ENCODE measurements at regions not wholly inside any gene's neighbourhood (a gene's known extent, or its start where the extent isn't known, plus 50 kb on each side); places are given as distances from the start of the nearest gene placed in this dataset.

DNA sequence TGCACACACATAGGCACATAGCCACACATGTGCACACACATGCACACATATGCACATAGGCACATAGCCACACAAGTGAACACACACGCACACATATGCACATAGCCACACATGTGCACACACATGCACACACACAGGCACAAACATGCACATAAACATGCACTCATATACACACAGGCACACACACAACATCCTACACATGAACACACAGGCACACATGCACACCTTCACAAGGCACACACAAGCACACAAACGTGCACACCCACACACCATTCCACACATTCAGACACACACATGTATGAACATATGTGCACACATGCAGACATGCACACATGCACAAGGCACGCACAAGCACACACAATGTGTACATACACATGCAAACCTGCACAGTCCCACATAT lies 484.7 kb downstream of the IRX1 start:
- Histone ChIP-seq H3K4me3 (ENCODE audit: low read depth in 1 of 3, low read length in 3 of 3) (no peak overlapping the region), H3K4me1 (ENCODE audit: control insufficient read depth in 3 of 3, insufficient read depth in 2 of 3, low read depth in 1 of 3, low read length in 2 of 3) (peaks cover 0 to 5% (median 0%) of the 10 kb centered on the region in 3 donors), H3K36me3 (ENCODE audit: control insufficient read depth in 3 of 3, insufficient read depth in 2 of 3, low read depth in 1 of 3, low read length in 3 of 3) (no peaks in the 10 kb centered on the region), H3K27ac (ENCODE audit: low read depth in 1 of 3, low read length in 2 of 3) (no peak overlapping the region), H3K9me3 (ENCODE audit: control insufficient read depth in 2 of 2, insufficient read depth in 1 of 2, low read depth in 1 of 2, low read length in 1 of 2) (no peaks in the 10 kb centered on the region), H3K27me3 (ENCODE audit: control insufficient read depth in 3 of 3, insufficient read depth in 3 of 3, low read length in 3 of 3) (no peaks in the 10 kb centered on the region)
- DNase-seq (no peak), FAIRE-seq (no peak)
- 63 to 82% (median 77%) methylated on average over 3 of the region's 3 CpGs for whole genome bisulfite sequencing, 3 donors

DNA sequence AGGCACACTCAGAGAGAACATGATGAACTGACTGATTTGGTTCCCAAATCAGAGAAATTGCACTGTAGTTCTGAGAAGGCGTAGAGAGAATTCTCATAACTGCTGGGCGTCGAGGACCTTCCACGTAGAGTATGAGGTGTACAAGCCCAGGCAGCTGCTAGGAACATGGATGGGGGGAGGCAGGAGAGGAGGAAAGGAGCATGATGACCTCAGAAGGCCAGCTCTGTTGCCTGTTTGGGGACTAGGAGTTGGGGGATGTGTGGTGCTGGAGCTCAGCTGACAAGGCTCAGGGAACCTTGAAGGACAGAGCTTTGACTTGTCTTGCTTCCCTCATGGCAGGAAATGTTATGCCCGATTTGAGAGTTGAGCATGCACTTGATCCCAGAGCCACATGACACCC lies 485.4 kb downstream of the IRX1 start:
- Histone ChIP-seq H3K4me3 (ENCODE audit: low read depth in 1 of 3, low read length in 3 of 3) (no peak overlapping the region), H3K9me3 (ENCODE audit: control insufficient read depth in 2 of 2, insufficient read depth in 1 of 2, low read depth in 1 of 2, low read length in 1 of 2) (no peaks in the 10 kb centered on the region), H3K27ac (ENCODE audit: low read depth in 1 of 3, low read length in 2 of 3) (no peak overlapping the region), H3K27me3 (ENCODE audit: control insufficient read depth in 3 of 3, insufficient read depth in 3 of 3, low read length in 3 of 3) (no peaks in the 10 kb centered on the region), H3K4me1 (ENCODE audit: control insufficient read depth in 3 of 3, insufficient read depth in 2 of 3, low read depth in 1 of 3, low read length in 2 of 3) (peaks cover 0 to 5% (median 0%) of the 10 kb centered on the region in 3 donors), H3K36me3 (ENCODE audit: control insufficient read depth in 3 of 3, insufficient read depth in 2 of 3, low read depth in 1 of 3, low read length in 3 of 3) (no peaks in the 10 kb centered on the region)
- no peak for FAIRE-seq
- 83 to 85% (median 85%) methylated on average over 5 of the region's 5 CpGs for WGBS, 3 donors
- DNase-seq: no peak

DNA sequence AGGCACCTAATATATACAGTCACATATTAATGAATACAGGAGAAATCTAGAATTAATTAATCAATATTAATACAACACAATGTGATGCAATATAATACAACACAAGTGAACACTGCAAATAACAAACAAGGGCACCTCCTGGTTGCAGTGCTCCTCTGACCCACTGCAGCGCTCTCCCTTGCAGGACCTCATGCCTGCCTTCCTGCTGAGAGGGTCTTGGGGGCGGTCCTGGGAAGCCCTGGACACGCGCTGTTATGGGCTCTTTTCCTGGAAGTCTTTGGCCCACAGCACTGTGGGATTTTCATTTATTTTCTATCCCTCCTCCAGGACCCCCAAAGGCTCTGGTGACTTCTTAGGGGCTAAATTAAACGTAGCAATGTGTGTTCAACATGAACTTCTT lies 485.8 kb downstream of the IRX1 start:
- Histone ChIP-seq H3K4me1 (ENCODE audit: control insufficient read depth in 3 of 3, insufficient read depth in 2 of 3, low read depth in 1 of 3, low read length in 2 of 3) (peaks cover 0 to 5% (median 0%) of the 10 kb centered on the region in 3 donors), H3K27ac (ENCODE audit: low read depth in 1 of 3, low read length in 2 of 3) (no peak overlapping the region), H3K36me3 (ENCODE audit: control insufficient read depth in 3 of 3, insufficient read depth in 2 of 3, low read depth in 1 of 3, low read length in 3 of 3) (no peaks in the 10 kb centered on the region), H3K9me3 (ENCODE audit: control insufficient read depth in 2 of 2, insufficient read depth in 1 of 2, low read depth in 1 of 2, low read length in 1 of 2) (no peaks in the 10 kb centered on the region), H3K4me3 (ENCODE audit: low read depth in 1 of 3, low read length in 3 of 3) (no peak overlapping the region), H3K27me3 (ENCODE audit: control insufficient read depth in 3 of 3, insufficient read depth in 3 of 3, low read length in 3 of 3) (no peaks in the 10 kb centered on the region)
- FAIRE-seq: no peak
- DNase-seq: no peak
- 67 to 79% (median 78%) methylated on average over 5 of the region's 5 CpGs for WGBS, 3 donors

DNA sequence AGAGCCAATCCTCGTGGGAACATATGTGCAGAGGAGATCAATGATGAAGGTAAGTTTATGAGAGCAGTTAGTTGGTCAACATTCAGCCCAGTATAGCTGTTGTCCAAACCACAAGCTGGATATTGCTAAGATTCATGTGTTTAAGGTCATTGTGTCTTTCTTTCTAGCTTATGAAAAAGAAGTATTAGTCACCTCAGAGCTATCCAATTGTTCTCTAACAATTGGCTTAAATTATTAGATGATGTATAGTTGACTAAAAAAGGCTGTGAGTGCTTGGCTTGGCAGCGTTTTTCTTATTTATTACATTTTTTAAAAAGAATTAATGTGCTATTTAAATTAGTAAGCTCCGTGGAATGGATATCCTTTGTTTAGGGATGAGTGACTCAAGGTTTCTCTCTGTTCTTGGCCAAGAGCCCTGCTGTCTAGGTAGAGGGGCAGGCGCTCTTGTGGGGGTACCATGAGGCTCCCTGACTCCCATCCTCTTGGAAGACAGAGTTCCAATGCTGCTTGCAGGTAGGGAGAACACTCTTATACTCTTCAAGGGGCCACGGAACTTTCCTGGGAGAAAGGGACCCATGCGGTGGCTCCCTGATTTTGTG lies 487.4 kb downstream of the IRX1 start:
- H3K9me3 ChIP-seq (ENCODE audit: control insufficient read depth in 2 of 2, insufficient read depth in 1 of 2, low read depth in 1 of 2, low read length in 1 of 2): no peaks in the 10 kb centered on the region
- FAIRE-seq: no peak
- no peak overlapping the region for H3K4me3 ChIP-seq (ENCODE audit: low read depth in 1 of 3, low read length in 3 of 3)
- no peak overlapping the region for H3K27ac ChIP-seq (ENCODE audit: low read depth in 1 of 3, low read length in 2 of 3)
- DNase-seq: no peak
- no peaks in the 10 kb centered on the region for H3K36me3 ChIP-seq (ENCODE audit: control insufficient read depth in 3 of 3, insufficient read depth in 2 of 3, low read depth in 1 of 3, low read length in 3 of 3)
- WGBS, 3 donors: 81 to 83% (median 82%) methylated on average over 6 of the region's 6 CpGs
- no peaks in the 10 kb centered on the region for H3K27me3 ChIP-seq (ENCODE audit: control insufficient read depth in 3 of 3, insufficient read depth in 3 of 3, low read length in 3 of 3)
- peaks cover 0 to 5% (median 0%) of the 10 kb centered on the region in 3 donors for H3K4me1 ChIP-seq (ENCODE audit: control insufficient read depth in 3 of 3, insufficient read depth in 2 of 3, low read depth in 1 of 3, low read length in 2 of 3)

DNA sequence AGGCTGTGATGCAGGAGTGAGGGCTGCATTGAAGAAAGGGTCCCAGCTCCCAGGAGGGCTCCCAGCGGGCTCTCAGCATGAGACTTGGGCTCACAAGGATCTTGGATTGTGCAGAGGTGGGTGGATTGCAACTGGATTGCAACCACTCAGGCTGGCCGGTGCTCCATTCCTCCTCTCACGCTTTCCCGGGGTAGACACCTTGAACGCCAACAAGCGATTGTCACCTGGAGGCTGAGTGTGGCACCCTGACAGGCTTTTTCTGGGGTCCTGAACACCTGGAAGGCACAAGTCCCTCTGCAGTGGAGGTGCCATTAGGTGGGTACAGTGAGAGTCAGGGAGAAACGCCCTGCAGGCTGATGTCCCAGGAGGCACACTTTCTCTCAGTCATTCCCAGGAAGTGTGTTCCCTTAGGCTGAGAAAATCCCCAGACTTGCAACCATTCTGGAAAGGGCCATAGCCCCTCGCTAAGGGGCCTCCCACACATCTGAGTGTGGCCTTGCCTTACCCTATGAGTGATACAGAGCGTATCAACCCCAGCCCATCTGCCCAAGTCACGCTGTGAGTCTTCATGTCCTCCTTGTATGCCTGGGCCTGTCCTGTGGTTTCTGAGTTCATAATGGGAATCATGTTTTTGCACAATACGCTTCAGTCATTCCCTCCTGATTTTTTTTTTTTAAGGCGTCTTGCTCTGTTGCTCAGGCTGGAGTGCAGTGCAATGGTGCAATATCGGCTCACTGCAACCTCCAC lies 488.1 kb downstream of the IRX1 start:
- H3K4me1 ChIP-seq (ENCODE audit: control insufficient read depth in 3 of 3, insufficient read depth in 2 of 3, low read depth in 1 of 3, low read length in 2 of 3): peaks cover 0 to 5% (median 0%) of the 10 kb centered on the region in 3 donors
- 84 to 91% (median 88%) methylated on average over 13 of the region's 13 CpGs for WGBS, 3 donors
- FAIRE-seq: no peak

DNA sequence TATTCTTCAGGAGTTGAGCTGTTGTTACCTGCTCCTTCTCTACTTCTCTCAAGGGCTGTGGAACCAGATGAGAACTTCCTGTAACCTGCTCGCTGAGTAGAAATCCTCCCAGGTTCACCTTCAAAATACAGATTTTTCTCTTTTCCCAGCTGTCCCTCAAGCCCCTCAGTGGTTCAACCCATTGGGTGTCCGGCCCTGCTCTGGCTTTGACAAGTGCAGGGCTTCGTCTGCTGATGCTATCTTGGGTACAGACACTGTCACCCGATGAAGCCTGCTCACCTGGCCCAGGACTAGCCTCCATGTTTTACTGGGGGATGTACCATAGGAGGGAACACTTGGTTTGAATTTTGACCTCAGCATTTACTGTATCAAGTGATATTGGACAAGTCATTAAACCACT lies 490.4 kb downstream of the IRX1 start:
- Histone ChIP-seq H3K36me3 (ENCODE audit: control insufficient read depth in 3 of 3, insufficient read depth in 2 of 3, low read depth in 1 of 3, low read length in 3 of 3) (no peaks in the 10 kb centered on the region), H3K27me3 (ENCODE audit: control insufficient read depth in 3 of 3, insufficient read depth in 3 of 3, low read length in 3 of 3) (no peaks in the 10 kb centered on the region), H3K4me3 (ENCODE audit: low read depth in 1 of 3, low read length in 3 of 3) (no peak overlapping the region), H3K9me3 (ENCODE audit: control insufficient read depth in 2 of 2, insufficient read depth in 1 of 2, low read depth in 1 of 2, low read length in 1 of 2) (no peaks in the 10 kb centered on the region), H3K27ac (ENCODE audit: low read depth in 1 of 3, low read length in 2 of 3) (no peak overlapping the region), H3K4me1 (ENCODE audit: control insufficient read depth in 3 of 3, insufficient read depth in 2 of 3, low read depth in 1 of 3, low read length in 2 of 3) (peaks cover 0 to 3% (median 0%) of the 10 kb centered on the region in 3 donors)
- 86 to 92% (median 87%) methylated on average over 4 of the region's 4 CpGs for WGBS, 3 donors
- FAIRE-seq (no peak), DNase-seq (no peak)

More for the DNA sequence above, 488.1 kb downstream of the IRX1 start:
- no peak overlapping the region for H3K4me3 ChIP-seq (ENCODE audit: low read depth in 1 of 3, low read length in 3 of 3)
- H3K9me3 ChIP-seq (ENCODE audit: control insufficient read depth in 2 of 2, insufficient read depth in 1 of 2, low read depth in 1 of 2, low read length in 1 of 2): no peaks in the 10 kb centered on the region
- no peak overlapping the region for H3K27ac ChIP-seq (ENCODE audit: low read depth in 1 of 3, low read length in 2 of 3)
- no peaks in the 10 kb centered on the region for H3K36me3 ChIP-seq (ENCODE audit: control insufficient read depth in 3 of 3, insufficient read depth in 2 of 3, low read depth in 1 of 3, low read length in 3 of 3)
- no peak for DNase-seq
- H3K27me3 ChIP-seq (ENCODE audit: control insufficient read depth in 3 of 3, insufficient read depth in 3 of 3, low read length in 3 of 3): no peaks in the 10 kb centered on the region

DNA sequence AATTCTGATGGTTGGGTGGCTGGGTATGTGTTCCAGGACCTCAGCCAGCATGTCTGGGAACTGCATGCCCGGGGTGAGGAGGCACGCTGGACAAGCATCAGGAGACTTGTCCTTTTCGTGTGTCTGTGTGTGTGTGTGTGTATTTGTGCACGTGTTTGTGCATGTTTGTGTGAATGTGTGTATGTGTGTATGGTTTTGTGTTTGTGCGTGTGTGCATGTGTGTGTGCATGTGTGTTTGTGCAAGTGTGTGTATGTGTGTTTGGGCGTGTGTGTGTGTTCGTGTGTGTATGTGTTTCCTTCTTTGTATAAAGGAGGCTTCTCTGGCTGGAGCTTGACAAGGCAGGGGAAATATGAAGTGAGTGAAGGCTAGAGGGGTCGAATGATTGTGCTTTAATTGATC lies 491.5 kb downstream of the IRX1 start:
- no peaks in the 10 kb centered on the region for H3K27me3 ChIP-seq (ENCODE audit: control insufficient read depth in 3 of 3, insufficient read depth in 3 of 3, low read length in 3 of 3)
- H3K4me1 ChIP-seq (ENCODE audit: control insufficient read depth in 3 of 3, insufficient read depth in 2 of 3, low read depth in 1 of 3, low read length in 2 of 3): no peaks in the 10 kb centered on the region
- DNase-seq (no peak), FAIRE-seq (no peak)
- H3K36me3 ChIP-seq (ENCODE audit: control insufficient read depth in 3 of 3, insufficient read depth in 2 of 3, low read depth in 1 of 3, low read length in 3 of 3): no peaks in the 10 kb centered on the region
- WGBS, 3 donors: 82 to 84% (median 83%) methylated on average over 8 of the region's 8 CpGs
- no peak overlapping the region for H3K4me3 ChIP-seq (ENCODE audit: low read depth in 1 of 3, low read length in 3 of 3)
- peaks cover 0 to under 1% of the 10 kb centered on the region in 2 donors for H3K9me3 ChIP-seq (ENCODE audit: control insufficient read depth in 2 of 2, insufficient read depth in 1 of 2, low read depth in 1 of 2, low read length in 1 of 2)
- H3K27ac ChIP-seq (ENCODE audit: low read depth in 1 of 3, low read length in 2 of 3): no peak overlapping the region

DNA sequence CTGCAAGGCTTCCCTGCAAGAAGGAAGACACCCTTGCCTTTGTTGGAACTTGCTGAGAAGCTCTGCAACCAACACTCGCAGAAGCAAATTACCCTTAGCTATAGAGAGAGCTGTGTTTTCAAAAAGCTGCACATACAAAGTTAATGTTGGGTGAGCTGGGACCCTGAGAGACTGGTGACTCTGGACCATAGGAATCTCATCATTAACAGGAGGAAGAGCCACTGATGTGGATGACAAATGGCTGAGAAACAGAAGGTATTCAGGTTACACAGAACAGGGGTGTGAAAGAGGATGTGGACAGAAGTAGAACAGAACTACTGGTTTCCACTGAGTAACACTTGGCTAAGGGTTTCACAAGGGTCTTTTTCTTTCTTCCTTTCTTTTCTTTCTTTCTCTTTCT lies 493.5 kb downstream of the IRX1 start:
- no peak for DNase-seq
- Histone ChIP-seq H3K27ac (ENCODE audit: low read depth in 1 of 3, low read length in 2 of 3) (no peak overlapping the region), H3K27me3 (ENCODE audit: control insufficient read depth in 3 of 3, insufficient read depth in 3 of 3, low read length in 3 of 3) (no peaks in the 10 kb centered on the region), H3K4me1 (ENCODE audit: control insufficient read depth in 3 of 3, insufficient read depth in 2 of 3, low read depth in 1 of 3, low read length in 2 of 3) (no peaks in the 10 kb centered on the region), H3K9me3 (ENCODE audit: control insufficient read depth in 2 of 2, insufficient read depth in 1 of 2, low read depth in 1 of 2, low read length in 1 of 2) (peaks cover 0 to 4% of the 10 kb centered on the region in 2 donors), H3K36me3 (ENCODE audit: control insufficient read depth in 3 of 3, insufficient read depth in 2 of 3, low read depth in 1 of 3, low read length in 3 of 3) (no peaks in the 10 kb centered on the region), H3K4me3 (ENCODE audit: low read depth in 1 of 3, low read length in 3 of 3) (no peak overlapping the region)
- WGBS, 3 donors: 75 to 94% (median 88%) methylated on average over 1 of the region's 1 CpG
- FAIRE-seq: no peak

Measured in small intestine (tissue), 7 donors.